ENCODE measurements at regions not wholly inside any gene's neighbourhood (a gene's known extent, or its start where the extent isn't known, plus 50 kb on each side); places are given as distances from the start of the nearest gene placed in this dataset.

DNA sequence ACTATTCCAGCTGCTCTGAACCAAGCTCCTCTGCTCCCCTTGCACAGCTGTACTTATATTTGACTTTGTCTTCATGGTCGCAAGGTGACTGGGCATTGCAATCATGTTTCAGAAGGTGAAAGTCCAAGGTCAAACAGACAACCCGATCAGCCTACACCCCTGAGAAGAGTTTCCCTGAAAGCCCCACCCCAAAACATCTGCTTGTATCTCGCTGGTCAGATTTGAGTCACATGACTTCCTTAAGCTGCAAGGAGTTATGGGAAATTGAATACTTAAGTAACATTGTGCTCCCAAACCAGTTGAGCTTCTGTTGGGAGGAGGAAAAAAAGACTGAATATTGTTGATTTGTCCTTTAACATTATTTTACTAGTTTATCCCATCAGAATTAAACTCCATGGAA, 83.4 kb upstream of the FZD10 start:
- H2BK20ac ChIP-seq (ENCODE audit: low read length), result no peak overlapping the region
- no peak overlapping the region for H2BK5ac ChIP-seq (ENCODE audit: low read depth, low read length)
- DNase-seq (ENCODE audit: low read depth in 1 of 2, low spot score in 2 of 2) (no peak), FAIRE-seq (no peak)
- no peak overlapping the region for H4K8ac ChIP-seq (ENCODE audit: extremely low read depth, insufficient read depth, low read length)
- no peaks in the 10 kb centered on the region; a peak in 1 of 4 replicates for H3K9me3 ChIP-seq (ENCODE audit: insufficient read depth in 2 of 2, low read depth in 1 of 2, low read length in 1 of 2)
- no peak overlapping the region for H2BK12ac ChIP-seq (ENCODE audit: low read depth, low read length)
- no peaks in the 10 kb centered on the region for H3K36me3 ChIP-seq (ENCODE audit: control insufficient read depth in 2 of 4, insufficient read depth in 4 of 4, low read length in 3 of 4)
- peaks cover 2 to 12% (median 5%) of the 10 kb centered on the region in 4 experiments; a peak in 5 of 7 replicates for H3K4me1 ChIP-seq (replicated peaks in 1 of 4; ENCODE audit: control insufficient read depth in 3 of 4, insufficient read depth in 4 of 4, low read length in 3 of 4)
- H3K79me1 ChIP-seq (ENCODE audit: low read depth, low read length), result no peaks in the 10 kb centered on the region
- no peaks in the 10 kb centered on the region for H3K23me2 ChIP-seq (ENCODE audit: low read depth, low read length)
- no peaks in the 10 kb centered on the region for H4K20me1 ChIP-seq (replicated peaks in 1 of 2; ENCODE audit: control insufficient read depth in 1 of 2, insufficient read depth in 2 of 2, low read length in 2 of 2)
- H2AFZ ChIP-seq (ENCODE audit: low read length), result no peak overlapping the region
- no peak overlapping the region for H2AK5ac ChIP-seq (ENCODE audit: low read depth, low read length)
- no peak overlapping the region for H3K4ac ChIP-seq (replicated peaks; ENCODE audit: insufficient read length, low read depth, low read length)
- no peak overlapping the region for H3K4me2 ChIP-seq (ENCODE audit: insufficient read depth in 1 of 2, low read depth in 2 of 2, low read length in 2 of 2)
- no peak overlapping the region for H3K23ac ChIP-seq (ENCODE audit: insufficient read length)
- no peak overlapping the region for H3K9ac ChIP-seq (replicated peaks in 1 of 4; ENCODE audit: extremely low read depth in 1 of 4, low read depth in 3 of 4, low read length in 3 of 4)
- H4K91ac ChIP-seq (replicated peaks; ENCODE audit: insufficient read length, low read length), result no peak overlapping the region
- no peak overlapping the region for H3K18ac ChIP-seq (ENCODE audit: extremely low read depth, low read length)
- H2BK120ac ChIP-seq (replicated peaks; ENCODE audit: low read depth, low read length), result no peak overlapping the region
- H3K14ac ChIP-seq (ENCODE audit: insufficient read length), result no peak overlapping the region
- no peaks in the 10 kb centered on the region for H3K79me2 ChIP-seq (ENCODE audit: control insufficient read depth in 1 of 2, insufficient read depth in 2 of 2, low read length in 2 of 2)
- 67% methylated on average over 3 of the region's 3 CpGs; no CpG with 5 or more reads in 1 of the 2 experiments for WGBS, 2 experiments (ENCODE audit: extremely low coverage in 1 of 2, insufficient coverage in 1 of 2, insufficient read length in 1 of 2, insufficient replicate concordance in 2 of 2, low coverage in 1 of 2, low lambda C conversion rate in 2 of 2, missing lambda C conversion rate in 1 of 2)
- peaks cover 0 to 21% (median 14%) of the 10 kb centered on the region in 4 experiments; a peak in 6 of 7 replicates for H3K27me3 ChIP-seq (replicated peaks in 1 of 4; ENCODE audit: control insufficient read depth in 3 of 4, extremely low read depth in 1 of 4, insufficient read depth in 3 of 4, low read length in 3 of 4)
- H3K4me3 ChIP-seq (ENCODE audit: extremely low read depth in 1 of 4, insufficient read depth in 2 of 4, low read depth in 3 of 4, low read length in 4 of 4), result no peak overlapping the region
- ChIA-PET POLR2A (ENCODE audit: partially characterized antibody) (no interaction called here), CTCF (ENCODE audit: partially characterized antibody) (interaction anchor here (1.0 to 1.6 kb wide), 2 partner anchors 14 to 31 kb away, joined by 5 to 7 read pairs; no protein-coding TSS in a partner anchor)
- H3K27ac ChIP-seq (ENCODE audit: low read depth, low read length), result no peak overlapping the region
- H4K5ac ChIP-seq (ENCODE audit: insufficient read length, low read depth, low read length), result no peak overlapping the region
- H2BK15ac ChIP-seq (ENCODE audit: low read length), result no peak overlapping the region
- TF ChIP-seq, protein P1, sequence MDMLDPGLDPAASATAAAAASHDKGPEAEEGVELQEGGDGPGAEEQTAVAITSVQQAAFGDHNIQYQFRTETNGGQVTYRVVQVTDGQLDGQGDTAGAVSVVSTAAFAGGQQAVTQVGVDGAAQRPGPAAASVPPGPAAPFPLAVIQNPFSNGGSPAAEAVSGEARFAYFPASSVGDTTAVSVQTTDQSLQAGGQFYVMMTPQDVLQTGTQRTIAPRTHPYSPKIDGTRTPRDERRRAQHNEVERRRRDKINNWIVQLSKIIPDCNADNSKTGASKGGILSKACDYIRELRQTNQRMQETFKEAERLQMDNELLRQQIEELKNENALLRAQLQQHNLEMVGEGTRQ (IDR thresholded peaks at IDR 0.05; ENCODE audit: low read length), result no peak
- TF ChIP-seq EZH2 (IDR thresholded peaks at IDR 0.05; ENCODE audit: low read depth, low read length, severe bottlenecking) (no peak), RNF2 (IDR thresholded peaks at IDR 0.05; ENCODE audit: borderline replicate concordance, low read depth, low read length, missing control alignments, poor library complexity, severe bottlenecking) (no peak), PHF8 (conservative IDR thresholded peaks at IDR 0.05; ENCODE audit: low read depth, low read length) (no peak), ZNF274 (IDR thresholded peaks at IDR 0.05; ENCODE audit: borderline replicate concordance, extremely low read depth, low read length) (no peak), YY1 (IDR thresholded peaks at IDR 0.05; ENCODE audit: low read depth, low read length) (no peak), JUND (IDR thresholded peaks at IDR 0.05; ENCODE audit: low read length) (no peak), SUZ12 (IDR thresholded peaks at IDR 0.05; ENCODE audit: low read length) (no peak), GABPA (IDR thresholded peaks at IDR 0.05; ENCODE audit: borderline replicate concordance, insufficient read depth, low read length) (no peak), NANOG (IDR thresholded peaks at IDR 0.05; ENCODE audit: insufficient read depth, low read depth, low read length, poor library complexity, severe bottlenecking) (no peak)
- TF ChIP-seq, protein P2, sequence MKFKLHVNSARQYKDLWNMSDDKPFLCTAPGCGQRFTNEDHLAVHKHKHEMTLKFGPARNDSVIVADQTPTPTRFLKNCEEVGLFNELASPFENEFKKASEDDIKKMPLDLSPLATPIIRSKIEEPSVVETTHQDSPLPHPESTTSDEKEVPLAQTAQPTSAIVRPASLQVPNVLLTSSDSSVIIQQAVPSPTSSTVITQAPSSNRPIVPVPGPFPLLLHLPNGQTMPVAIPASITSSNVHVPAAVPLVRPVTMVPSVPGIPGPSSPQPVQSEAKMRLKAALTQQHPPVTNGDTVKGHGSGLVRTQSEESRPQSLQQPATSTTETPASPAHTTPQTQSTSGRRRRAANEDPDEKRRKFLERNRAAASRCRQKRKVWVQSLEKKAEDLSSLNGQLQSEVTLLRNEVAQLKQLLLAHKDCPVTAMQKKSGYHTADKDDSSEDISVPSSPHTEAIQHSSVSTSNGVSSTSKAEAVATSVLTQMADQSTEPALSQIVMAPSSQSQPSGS (IDR thresholded peaks at IDR 0.05; ENCODE audit: low read length), result no peak
- no peak overlapping the region for H3K56ac ChIP-seq (replicated peaks; ENCODE audit: insufficient read length, low read depth, low read length)

All from H1 (cell line).